Lower lobe of right lung (tissue), 2 donors: ENCODE measurements at regions not wholly inside any gene's neighbourhood (a gene's known extent, or its start where the extent isn't known, plus 50 kb on each side); places are given as distances from the start of the nearest gene placed in this dataset.

Experiments used
- ATAC-seq, 2 donors: fragments of 200-7000 bp; cut with Tn5 transposase; one replicate each; pipeline ENCODE4 v1.9.1; 2020 to 2022; ENCODE audit warnings: mild to moderate bottlenecking in 2 of 2, moderate library complexity in 2 of 2
- DNase-seq: peaks from one replicate; pipeline ENCODE4 v3.0.0-alpha.2; 2020
- H3K27ac ChIP-seq: fragments of 200-600 bp; one replicate; pipeline ENCODE4 v1.8.0; 2022
- H3K27me3 ChIP-seq: fragments of 200-600 bp; one replicate; pipeline ENCODE4 v1.8.0; 2022; ENCODE audit warnings: low read depth
- H3K36me3 ChIP-seq: fragments of 200-600 bp; one replicate; pipeline ENCODE4 v1.8.0; 2022; ENCODE audit warnings: mild to moderate bottlenecking
- H3K4me1 ChIP-seq: fragments of 200-600 bp; one replicate; pipeline ENCODE4 v1.8.0; 2022
- H3K4me3 ChIP-seq: fragments of 200-600 bp; one replicate; pipeline ENCODE4 v1.8.0; 2022; ENCODE audit warnings: mild to moderate bottlenecking
- H3K9me3 ChIP-seq: fragments of 200-600 bp; one replicate; pipeline ENCODE4 v1.8.0; 2022
- intact Hi-C: fragments of 100-400 bp; cut with DNase I; formaldehyde crosslinking; loops from one replicate; pipeline ENCODE4 v1.11.0; 2022
- TF ChIP-seq, protein P1 (sequence below): fragments of 200-600 bp; IDR thresholded peaks from one replicate; pipeline ENCODE4 v1.8.0; 2022; ENCODE audit warnings: antibody characterized with exemption, mild to moderate bottlenecking
- donor health status: DM: no; HTN: yes; CAD: no; lungs with severe emphysema.

GRCh38 chr4:173912384-173912783 is 371.1 kb downstream of the FBXO8 start:
- Histone ChIP-seq H3K36me3 (no peaks in the 10 kb centered on the region), H3K27ac (no peak overlapping the region), H3K27me3 (no peaks in the 10 kb centered on the region), H3K4me3 (no peak overlapping the region), H3K4me1 (no peaks in the 10 kb centered on the region), H3K9me3 (no peaks in the 10 kb centered on the region)
- intact Hi-C loops, result no loop called here
- TF ChIP-seq, protein P1, sequence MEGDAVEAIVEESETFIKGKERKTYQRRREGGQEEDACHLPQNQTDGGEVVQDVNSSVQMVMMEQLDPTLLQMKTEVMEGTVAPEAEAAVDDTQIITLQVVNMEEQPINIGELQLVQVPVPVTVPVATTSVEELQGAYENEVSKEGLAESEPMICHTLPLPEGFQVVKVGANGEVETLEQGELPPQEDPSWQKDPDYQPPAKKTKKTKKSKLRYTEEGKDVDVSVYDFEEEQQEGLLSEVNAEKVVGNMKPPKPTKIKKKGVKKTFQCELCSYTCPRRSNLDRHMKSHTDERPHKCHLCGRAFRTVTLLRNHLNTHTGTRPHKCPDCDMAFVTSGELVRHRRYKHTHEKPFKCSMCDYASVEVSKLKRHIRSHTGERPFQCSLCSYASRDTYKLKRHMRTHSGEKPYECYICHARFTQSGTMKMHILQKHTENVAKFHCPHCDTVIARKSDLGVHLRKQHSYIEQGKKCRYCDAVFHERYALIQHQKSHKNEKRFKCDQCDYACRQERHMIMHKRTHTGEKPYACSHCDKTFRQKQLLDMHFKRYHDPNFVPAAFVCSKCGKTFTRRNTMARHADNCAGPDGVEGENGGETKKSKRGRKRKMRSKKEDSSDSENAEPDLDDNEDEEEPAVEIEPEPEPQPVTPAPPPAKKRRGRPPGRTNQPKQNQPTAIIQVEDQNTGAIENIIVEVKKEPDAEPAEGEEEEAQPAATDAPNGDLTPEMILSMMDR, result no peak
- ATAC-seq, result no peak
- DNase-seq, result no peak

GRCh38 chr4:173910891-173911290 is 372.6 kb downstream of the FBXO8 start:
- Histone ChIP-seq H3K27me3 (no peaks in the 10 kb centered on the region), H3K27ac (no peak overlapping the region), H3K4me1 (no peaks in the 10 kb centered on the region), H3K9me3 (no peaks in the 10 kb centered on the region), H3K36me3 (no peaks in the 10 kb centered on the region), H3K4me3 (no peak overlapping the region)
- ATAC-seq (no peak), DNase-seq (peak; percentile 42)
- TF ChIP-seq, protein P1, result no peak
- intact Hi-C loops, result no loop called here

- TF ChIP-seq, protein P1, result no peak
- ATAC-seq (peak in 1 of 2 donors; percentile 41), DNase-seq (no peak)
- Histone ChIP-seq H3K4me3 (no peak overlapping the region), H3K9me3 (no peaks in the 10 kb centered on the region), H3K27me3 (no peaks in the 10 kb centered on the region), H3K4me1 (no peaks in the 10 kb centered on the region), H3K27ac (no peak overlapping the region), H3K36me3 (no peaks in the 10 kb centered on the region)
- intact Hi-C loops, result no loop called here
Observed at GRCh38 chr4:173909294-173909693, 374.2 kb downstream of the FBXO8 start.

GRCh38 chr4:173899813-173900212 is 369.8 kb upstream of the HAND2 start:
- intact Hi-C loops, result no loop called here

GRCh38 chr4:173891072-173891471 is 361.0 kb upstream of the HAND2 start:
- H3K27me3 ChIP-seq, result no peaks in the 10 kb centered on the region
- H3K36me3 ChIP-seq, result no peaks in the 10 kb centered on the region
- no peak overlapping the region for H3K4me3 ChIP-seq
- intact Hi-C loops, result no loop called here
- ATAC-seq, result no peak
- H3K4me1 ChIP-seq, result no peaks in the 10 kb centered on the region
- no peak overlapping the region for H3K27ac ChIP-seq
- no peaks in the 10 kb centered on the region for H3K9me3 ChIP-seq
- TF ChIP-seq, protein P1, result no peak
- no peak for DNase-seq

More at GRCh38 chr4:173899813-173900212, 369.8 kb upstream of the HAND2 start:
- Histone ChIP-seq H3K9me3 (no peaks in the 10 kb centered on the region), H3K27ac (no peak overlapping the region), H3K4me3 (no peak overlapping the region), H3K36me3 (no peaks in the 10 kb centered on the region), H3K4me1 (no peaks in the 10 kb centered on the region), H3K27me3 (no peaks in the 10 kb centered on the region)
- DNase-seq (no peak), ATAC-seq (no peak)
- TF ChIP-seq, protein P1, result no peak

DNA sequence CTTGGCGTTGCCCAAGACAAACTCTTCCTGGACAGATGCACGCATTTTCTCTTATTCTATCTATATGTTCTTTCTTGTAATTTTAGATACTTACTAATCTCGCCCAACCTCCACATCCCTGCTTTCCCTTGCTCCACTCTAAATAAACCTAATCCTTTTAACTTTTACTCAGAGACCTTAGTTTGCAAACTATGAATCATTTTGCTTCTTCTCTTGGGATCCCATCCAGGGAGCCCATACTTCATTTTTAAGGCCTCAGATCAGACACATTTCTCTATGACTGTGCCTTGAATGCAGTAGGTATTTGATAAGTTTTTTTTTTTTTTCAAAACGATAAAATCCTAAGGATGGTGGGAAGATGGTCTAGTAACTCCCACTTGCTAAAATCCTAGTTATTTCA is 353.8 kb upstream of the HAND2 start:
- no peak for DNase-seq
- Histone ChIP-seq H3K27ac (no peak overlapping the region), H3K27me3 (no peaks in the 10 kb centered on the region), H3K4me3 (no peak overlapping the region), H3K9me3 (no peaks in the 10 kb centered on the region), H3K4me1 (no peaks in the 10 kb centered on the region), H3K36me3 (no peaks in the 10 kb centered on the region)
- ATAC-seq, result no peak
- intact Hi-C loops, result no loop called here
- TF ChIP-seq, protein P1, result no peak
